ENCODE measurements at regions not wholly inside any gene's neighbourhood (a gene's known extent, or its start where the extent isn't known, plus 50 kb on each side); places are given as distances from the start of the nearest gene placed in this dataset.

GRCh38 chrX:107548775-107549174, 79.5 kb upstream of the PRPS1 start:
- Histone ChIP-seq H3K9me3 (ENCODE audit: control insufficient read depth in 2 of 2, insufficient read depth in 1 of 2, low read depth in 1 of 2, low read length in 1 of 2) (no peaks in the 10 kb centered on the region), H3K27ac (ENCODE audit: low read depth in 1 of 3, low read length in 2 of 3) (no peak overlapping the region), H3K4me3 (ENCODE audit: low read depth in 1 of 3, low read length in 3 of 3) (no peak overlapping the region), H3K36me3 (ENCODE audit: control insufficient read depth in 3 of 3, insufficient read depth in 2 of 3, low read depth in 1 of 3, low read length in 3 of 3) (no peaks in the 10 kb centered on the region), H3K4me1 (ENCODE audit: control insufficient read depth in 3 of 3, insufficient read depth in 2 of 3, low read depth in 1 of 3, low read length in 2 of 3) (no peaks in the 10 kb centered on the region), H3K27me3 (ENCODE audit: control insufficient read depth in 3 of 3, insufficient read depth in 3 of 3, low read length in 3 of 3) (no peaks in the 10 kb centered on the region)
- no peak for DNase-seq
- no peak for FAIRE-seq
- WGBS, 3 donors: 88 to 93% (median 92%) methylated on average over 3 of the region's 3 CpGs

DNA sequence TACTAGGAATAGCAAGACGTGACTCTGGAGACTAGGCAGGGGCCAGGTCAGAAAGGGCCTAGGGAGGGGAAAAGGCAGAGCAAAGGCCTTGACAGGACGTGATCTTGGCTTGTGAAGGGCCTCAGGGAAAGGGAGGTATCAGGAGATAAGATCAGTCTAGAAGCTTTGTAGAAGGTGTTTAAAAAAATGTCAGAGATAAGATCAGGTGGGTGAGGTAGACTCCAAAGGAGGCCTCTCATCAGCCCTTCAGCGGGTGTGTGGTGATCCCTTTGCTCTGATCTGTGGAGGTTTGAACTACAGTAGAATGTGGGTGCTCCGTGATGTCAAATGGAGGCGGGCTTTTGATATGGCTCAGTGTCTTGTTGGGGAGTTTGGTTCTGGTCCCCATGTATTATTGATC, 78.8 kb upstream of the PRPS1 start:
- H3K9me3 ChIP-seq (ENCODE audit: control insufficient read depth in 2 of 2, insufficient read depth in 1 of 2, low read depth in 1 of 2, low read length in 1 of 2): no peaks in the 10 kb centered on the region
- FAIRE-seq (no peak), DNase-seq (no peak)
- no peaks in the 10 kb centered on the region for H3K4me1 ChIP-seq (ENCODE audit: control insufficient read depth in 3 of 3, insufficient read depth in 2 of 3, low read depth in 1 of 3, low read length in 2 of 3)
- WGBS, 3 donors: 52 to 64% (median 57%) methylated on average over 5 of the region's 5 CpGs
- H3K36me3 ChIP-seq (ENCODE audit: control insufficient read depth in 3 of 3, insufficient read depth in 2 of 3, low read depth in 1 of 3, low read length in 3 of 3): no peaks in the 10 kb centered on the region
- no peak overlapping the region for H3K27ac ChIP-seq (ENCODE audit: low read depth in 1 of 3, low read length in 2 of 3)
- no peaks in the 10 kb centered on the region for H3K27me3 ChIP-seq (ENCODE audit: control insufficient read depth in 3 of 3, insufficient read depth in 3 of 3, low read length in 3 of 3)
- H3K4me3 ChIP-seq (ENCODE audit: low read depth in 1 of 3, low read length in 3 of 3): no peak overlapping the region

DNA sequence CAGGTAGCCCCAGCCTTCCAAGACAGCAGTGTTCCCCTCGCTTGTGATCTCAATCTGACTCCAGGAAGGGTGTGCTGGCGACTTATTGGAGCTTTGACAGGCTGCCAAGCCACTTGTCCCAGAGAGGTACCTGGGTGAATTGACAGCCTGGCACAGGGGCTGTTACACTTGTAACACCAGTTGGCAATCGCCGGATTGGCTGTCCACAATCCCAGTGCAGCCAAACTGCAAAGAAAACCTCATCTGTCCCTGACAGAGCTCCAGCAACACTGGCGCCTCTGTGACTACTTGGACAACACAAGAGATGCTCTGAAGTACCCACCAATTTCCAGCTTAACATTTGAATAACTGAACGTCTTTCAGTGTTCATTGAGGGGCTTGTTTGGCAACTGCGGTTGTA, 76.8 kb upstream of the PRPS1 start:
- Histone ChIP-seq H3K36me3 (ENCODE audit: control insufficient read depth in 3 of 3, insufficient read depth in 2 of 3, low read depth in 1 of 3, low read length in 3 of 3) (no peaks in the 10 kb centered on the region), H3K4me3 (ENCODE audit: low read depth in 1 of 3, low read length in 3 of 3) (no peak overlapping the region), H3K27ac (ENCODE audit: low read depth in 1 of 3, low read length in 2 of 3) (no peak overlapping the region), H3K27me3 (ENCODE audit: control insufficient read depth in 3 of 3, insufficient read depth in 3 of 3, low read length in 3 of 3) (no peaks in the 10 kb centered on the region), H3K4me1 (ENCODE audit: control insufficient read depth in 3 of 3, insufficient read depth in 2 of 3, low read depth in 1 of 3, low read length in 2 of 3) (no peaks in the 10 kb centered on the region), H3K9me3 (ENCODE audit: control insufficient read depth in 2 of 2, insufficient read depth in 1 of 2, low read depth in 1 of 2, low read length in 1 of 2) (no peaks in the 10 kb centered on the region)
- DNase-seq (no peak), FAIRE-seq (no peak)
- WGBS, 3 donors: 61 to 83% (median 78%) methylated on average over 7 of the region's 7 CpGs

- no peaks in the 10 kb centered on the region for H3K36me3 ChIP-seq (ENCODE audit: control insufficient read depth in 3 of 3, insufficient read depth in 2 of 3, low read depth in 1 of 3, low read length in 3 of 3)
- DNase-seq (no peak), FAIRE-seq (no peak)
- H3K27me3 ChIP-seq (ENCODE audit: control insufficient read depth in 3 of 3, insufficient read depth in 3 of 3, low read length in 3 of 3): no peaks in the 10 kb centered on the region
- 62 to 87% (median 79%) methylated on average over 1 of the region's 1 CpG for WGBS, 3 donors
- no peak overlapping the region for H3K4me3 ChIP-seq (ENCODE audit: low read depth in 1 of 3, low read length in 3 of 3)
- no peak overlapping the region for H3K27ac ChIP-seq (ENCODE audit: low read depth in 1 of 3, low read length in 2 of 3)
- no peaks in the 10 kb centered on the region for H3K9me3 ChIP-seq (ENCODE audit: control insufficient read depth in 2 of 2, insufficient read depth in 1 of 2, low read depth in 1 of 2, low read length in 1 of 2)
- no peaks in the 10 kb centered on the region for H3K4me1 ChIP-seq (ENCODE audit: control insufficient read depth in 3 of 3, insufficient read depth in 2 of 3, low read depth in 1 of 3, low read length in 2 of 3)
Observed at GRCh38 chrX:107552930-107553329, 75.4 kb upstream of the PRPS1 start.

DNA sequence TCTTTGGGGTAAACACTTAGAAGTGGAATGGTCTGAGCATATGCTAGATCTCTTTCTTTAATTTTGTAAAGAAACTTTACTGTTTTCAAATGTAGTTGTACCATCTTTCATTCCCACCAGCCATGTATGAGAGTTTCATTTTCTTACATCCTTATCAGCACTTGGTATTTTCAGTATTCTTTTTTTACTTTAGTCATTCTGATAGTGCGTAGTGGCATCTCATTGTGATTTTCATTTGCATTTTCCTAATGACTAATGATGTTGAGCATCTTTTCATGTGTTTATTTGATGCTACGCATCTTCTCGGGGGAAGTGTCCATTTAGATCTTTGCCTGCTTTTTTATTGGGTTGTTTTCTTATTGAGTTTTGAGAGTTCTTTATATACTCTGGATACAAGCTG, 71.3 kb upstream of the PRPS1 start:
- Histone ChIP-seq H3K36me3 (ENCODE audit: control insufficient read depth in 3 of 3, insufficient read depth in 2 of 3, low read depth in 1 of 3, low read length in 3 of 3) (no peaks in the 10 kb centered on the region), H3K27me3 (ENCODE audit: control insufficient read depth in 3 of 3, insufficient read depth in 3 of 3, low read length in 3 of 3) (no peaks in the 10 kb centered on the region), H3K9me3 (ENCODE audit: control insufficient read depth in 2 of 2, insufficient read depth in 1 of 2, low read depth in 1 of 2, low read length in 1 of 2) (no peaks in the 10 kb centered on the region), H3K4me1 (ENCODE audit: control insufficient read depth in 3 of 3, insufficient read depth in 2 of 3, low read depth in 1 of 3, low read length in 2 of 3) (no peaks in the 10 kb centered on the region), H3K27ac (ENCODE audit: low read depth in 1 of 3, low read length in 2 of 3) (no peak overlapping the region), H3K4me3 (ENCODE audit: low read depth in 1 of 3, low read length in 3 of 3) (no peak overlapping the region)
- no peak for FAIRE-seq
- 59 to 86% (median 84%) methylated on average over 3 of the region's 3 CpGs for WGBS, 3 donors
- DNase-seq: no peak

GRCh38 chrX:107559506-107559905, 68.8 kb upstream of the PRPS1 start:
- H3K27ac ChIP-seq (ENCODE audit: low read depth in 1 of 3, low read length in 2 of 3): no peak overlapping the region
- no peaks in the 10 kb centered on the region for H3K9me3 ChIP-seq (ENCODE audit: control insufficient read depth in 2 of 2, insufficient read depth in 1 of 2, low read depth in 1 of 2, low read length in 1 of 2)
- FAIRE-seq: no peak

DNA sequence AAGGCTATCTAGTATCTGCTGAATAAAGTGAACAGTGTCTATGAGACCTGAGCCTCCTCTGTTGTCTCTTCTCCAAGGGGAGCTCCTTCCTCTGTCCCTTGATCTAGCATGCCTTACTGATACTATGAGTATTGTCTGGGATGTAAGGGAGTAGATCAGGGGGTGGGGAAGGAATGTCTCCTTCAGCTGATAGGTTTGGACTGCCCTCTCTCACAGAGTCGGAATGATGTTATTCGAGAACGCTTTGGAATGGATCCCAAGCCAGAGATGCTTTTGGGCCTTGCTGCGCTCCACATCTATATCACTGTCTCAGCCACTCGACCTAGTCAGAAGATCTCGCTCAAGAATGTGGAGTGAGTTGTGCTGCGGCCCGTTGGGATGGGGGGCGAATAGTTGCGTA, 68.3 kb upstream of the PRPS1 start:
- no peak for DNase-seq
- WGBS, 3 donors: 85 to 90% (median 89%) methylated on average over 10 of the region's 10 CpGs
- no peaks in the 10 kb centered on the region for H3K4me1 ChIP-seq (ENCODE audit: control insufficient read depth in 3 of 3, insufficient read depth in 2 of 3, low read depth in 1 of 3, low read length in 2 of 3)
- H3K36me3 ChIP-seq (ENCODE audit: control insufficient read depth in 3 of 3, insufficient read depth in 2 of 3, low read depth in 1 of 3, low read length in 3 of 3): no peaks in the 10 kb centered on the region
- no peak overlapping the region for H3K4me3 ChIP-seq (ENCODE audit: low read depth in 1 of 3, low read length in 3 of 3)
- FAIRE-seq: no peak
- no peaks in the 10 kb centered on the region for H3K9me3 ChIP-seq (ENCODE audit: control insufficient read depth in 2 of 2, insufficient read depth in 1 of 2, low read depth in 1 of 2, low read length in 1 of 2)
- H3K27ac ChIP-seq (ENCODE audit: low read depth in 1 of 3, low read length in 2 of 3): no peak overlapping the region
- H3K27me3 ChIP-seq (ENCODE audit: control insufficient read depth in 3 of 3, insufficient read depth in 3 of 3, low read length in 3 of 3): no peaks in the 10 kb centered on the region

More at GRCh38 chrX:107559506-107559905, 68.8 kb upstream of the PRPS1 start:
- no peak overlapping the region for H3K4me3 ChIP-seq (ENCODE audit: low read depth in 1 of 3, low read length in 3 of 3)
- H3K36me3 ChIP-seq (ENCODE audit: control insufficient read depth in 3 of 3, insufficient read depth in 2 of 3, low read depth in 1 of 3, low read length in 3 of 3): no peaks in the 10 kb centered on the region
- H3K27me3 ChIP-seq (ENCODE audit: control insufficient read depth in 3 of 3, insufficient read depth in 3 of 3, low read length in 3 of 3): no peaks in the 10 kb centered on the region
- no peak for DNase-seq
- H3K4me1 ChIP-seq (ENCODE audit: control insufficient read depth in 3 of 3, insufficient read depth in 2 of 3, low read depth in 1 of 3, low read length in 2 of 3): no peaks in the 10 kb centered on the region

DNA sequence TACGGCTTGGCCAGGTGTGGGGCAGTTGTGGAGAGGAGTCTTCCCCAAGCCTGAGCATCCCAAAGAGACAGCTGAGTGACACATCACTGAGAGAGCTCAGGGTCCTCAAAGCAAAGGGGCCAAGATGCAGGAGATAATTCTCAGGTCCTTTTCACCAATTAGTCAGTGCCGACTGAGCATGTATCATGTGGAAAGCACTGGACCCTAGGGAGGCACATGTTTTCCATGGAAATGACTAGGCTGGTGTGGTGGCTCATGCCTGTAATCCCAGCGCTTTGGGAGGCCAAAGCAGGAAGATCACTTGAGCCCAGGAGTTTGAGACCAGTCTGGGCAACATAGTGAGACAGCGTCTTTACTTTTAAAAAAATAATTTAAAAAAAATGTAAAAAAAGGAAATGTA, 67.3 kb upstream of the PRPS1 start:
- Histone ChIP-seq H3K4me1 (ENCODE audit: control insufficient read depth in 3 of 3, insufficient read depth in 2 of 3, low read depth in 1 of 3, low read length in 2 of 3) (no peaks in the 10 kb centered on the region), H3K36me3 (ENCODE audit: control insufficient read depth in 3 of 3, insufficient read depth in 2 of 3, low read depth in 1 of 3, low read length in 3 of 3) (no peaks in the 10 kb centered on the region), H3K27me3 (ENCODE audit: control insufficient read depth in 3 of 3, insufficient read depth in 3 of 3, low read length in 3 of 3) (no peaks in the 10 kb centered on the region), H3K4me3 (ENCODE audit: low read depth in 1 of 3, low read length in 3 of 3) (no peak overlapping the region), H3K27ac (ENCODE audit: low read depth in 1 of 3, low read length in 2 of 3) (no peak overlapping the region), H3K9me3 (ENCODE audit: control insufficient read depth in 2 of 2, insufficient read depth in 1 of 2, low read depth in 1 of 2, low read length in 1 of 2) (no peaks in the 10 kb centered on the region)
- 85 to 97% (median 96%) methylated on average over 4 of the region's 4 CpGs for WGBS, 3 donors
- no peak for DNase-seq
- no peak for FAIRE-seq

DNA sequence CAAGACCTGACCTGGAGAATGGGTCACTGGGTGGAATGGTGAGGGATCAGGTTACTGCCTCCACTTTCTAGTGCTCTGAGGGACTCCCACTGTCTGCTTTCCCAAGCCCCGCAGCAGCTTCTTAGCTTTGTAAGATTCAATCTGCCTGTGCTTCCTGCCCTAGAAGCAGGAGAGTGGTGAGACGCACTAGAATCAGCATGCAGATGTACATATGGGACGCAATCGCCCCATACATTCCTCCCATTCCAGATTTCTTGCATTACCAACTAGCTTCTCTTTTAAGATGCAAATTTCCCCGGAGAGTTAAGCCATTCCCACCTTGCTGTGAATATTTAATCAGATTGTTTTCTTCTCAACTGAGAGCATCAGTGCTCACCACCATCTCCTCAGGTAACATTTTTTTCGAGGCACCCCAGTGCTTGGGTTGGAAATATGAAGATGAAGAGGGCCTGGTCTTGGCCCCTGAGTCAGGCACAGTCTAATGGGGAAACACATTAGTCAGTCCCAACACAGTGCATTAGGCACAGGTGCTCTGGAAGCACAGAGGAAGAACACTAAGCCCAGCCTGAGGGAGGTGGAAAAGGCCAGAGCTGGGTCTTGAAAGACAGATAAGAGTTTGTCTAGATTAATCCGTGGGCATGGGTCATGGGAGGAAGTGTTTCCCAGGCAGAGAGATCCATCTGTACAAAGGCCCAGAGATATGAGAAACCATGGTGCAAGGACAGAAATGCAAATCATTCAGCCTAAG, 66.7 kb upstream of the PRPS1 start:
- Histone ChIP-seq H3K9me3 (ENCODE audit: control insufficient read depth in 2 of 2, insufficient read depth in 1 of 2, low read depth in 1 of 2, low read length in 1 of 2) (no peaks in the 10 kb centered on the region), H3K27me3 (ENCODE audit: control insufficient read depth in 3 of 3, insufficient read depth in 3 of 3, low read length in 3 of 3) (no peaks in the 10 kb centered on the region), H3K27ac (ENCODE audit: low read depth in 1 of 3, low read length in 2 of 3) (no peak overlapping the region), H3K36me3 (ENCODE audit: control insufficient read depth in 3 of 3, insufficient read depth in 2 of 3, low read depth in 1 of 3, low read length in 3 of 3) (no peaks in the 10 kb centered on the region), H3K4me1 (ENCODE audit: control insufficient read depth in 3 of 3, insufficient read depth in 2 of 3, low read depth in 1 of 3, low read length in 2 of 3) (no peaks in the 10 kb centered on the region), H3K4me3 (ENCODE audit: low read depth in 1 of 3, low read length in 3 of 3) (no peak overlapping the region)
- 48 to 53% (median 53%) methylated on average over 7 of the region's 7 CpGs for WGBS, 3 donors
- DNase-seq: no peak
- FAIRE-seq: no peak

Data from small intestine (tissue), 7 donors.